OCI-LY3 (cell line): ENCODE measurements at regions not wholly inside any gene's neighbourhood (a gene's known extent, or its start where the extent isn't known, plus 50 kb on each side); places are given as distances from the start of the nearest gene placed in this dataset.
A peak's percentile ranks its signal among the peaks of the same experiment; 100 is the strongest.

Source experiments
- H2AFZ ChIP-seq: fragments of 200-600, 300-600 bp; shearing (Covaris generic); 2 replicates; pipeline ENCODE4 v1.6.0; 2014; ENCODE audit warnings: antibody characterized with exemption, low read depth, low read length
- H3K27ac ChIP-seq: fragments of 200-600, 300-600 bp; sonication (generic); 2 replicates; pipeline ENCODE4 v1.5.1; 2014; ENCODE audit warnings: mild to moderate bottlenecking, low read length, moderate library complexity, mixed read lengths
- H3K27me3 ChIP-seq: fragments of 200-600, 300-600 bp; sonication (generic); 2 replicates; pipeline ENCODE4 v1.6.1; 2014; ENCODE audit warnings: low read depth, low read length, mixed read lengths
- H3K36me3 ChIP-seq: fragments of 200-600, 300-600 bp; sonication (generic); replicated peaks from 2 replicates; pipeline ENCODE3; 2014; ENCODE audit warnings: low read depth, low read length, mixed read lengths
- H3K4me1 ChIP-seq: fragments of 300-600, 200-600 bp; sonication (generic); 2 replicates; pipeline ENCODE4 v1.6.1; 2014; ENCODE audit warnings: low read length, mixed read lengths
- H3K4me2 ChIP-seq: fragments of 200-600, 300-600 bp; sonication (generic); 2 replicates; pipeline ENCODE4 v1.6.1; 2014; ENCODE audit warnings: low read length, mixed read lengths
- H3K4me3 ChIP-seq: fragments of 300-600, 200-600 bp; sonication (generic); 2 replicates; pipeline ENCODE4 v1.5.1; 2014; ENCODE audit warnings: antibody characterized with exemption, mild to moderate bottlenecking, low read length, moderate library complexity
- H3K79me2 ChIP-seq: fragments of 300-600, 200-600 bp; shearing (Covaris generic); 2 replicates; pipeline ENCODE4 v1.6.1; 2014; ENCODE audit warnings: mild to moderate bottlenecking, low read length, mixed read lengths
- H3K9ac ChIP-seq: fragments of 300-600, 200-600 bp; shearing (Covaris generic); 2 replicates; pipeline ENCODE4 v1.6.0; 2014; ENCODE audit warnings: mild to moderate bottlenecking, low read length, moderate library complexity
- H3K9me3 ChIP-seq: fragments of 200-600, 300-600 bp; shearing (Covaris generic); 2 replicates; pipeline ENCODE4 v1.6.1; 2014; ENCODE audit warnings: low read length, mixed read lengths; ENCODE audit not compliant: insufficient read depth
- H4K20me1 ChIP-seq: fragments of 200-600, 300-600 bp; sonication (generic); 2 replicates; pipeline ENCODE4 v1.6.1; 2016; ENCODE audit warnings: low read length, mixed read lengths; ENCODE audit not compliant: insufficient read depth
- CTCF ChIP-seq: fragments of 200-600, 300-600 bp; sonication (generic); IDR thresholded peaks from 2 replicates; pipeline ENCODE4 v1.5.1; 2014; ENCODE audit warnings: antibody characterized with exemption, low read length, low read depth
- EZH2phosphoT487 ChIP-seq: fragments of 200-600 bp; shearing (Covaris generic); IDR thresholded peaks from 2 replicates; pipeline ENCODE4 v1.6.1; 2018; ENCODE audit warnings: antibody characterized with exemption, mixed run types, low read depth

- Histone ChIP-seq H3K4me3 (no peak overlapping the region), H2AFZ (no peak overlapping the region), H3K36me3 (no peaks in the 10 kb centered on the region), H4K20me1 (no peaks in the 10 kb centered on the region), H3K9me3 (no peaks in the 10 kb centered on the region), H3K4me1 (no peaks in the 10 kb centered on the region), H3K27me3 (peaks cover 7% of the 10 kb centered on the region; the same call in 1 of the 2 replicates), H3K79me2 (no peaks in the 10 kb centered on the region), H3K9ac (no peak overlapping the region), H3K27ac (no peak overlapping the region), H3K4me2 (no peak overlapping the region)
- TF ChIP-seq CTCF, result no peak
- no peak for TF ChIP-seq EZH2phosphoT487
Observed at GRCh38 chr14:80116157-80116556, 95.1 kb downstream of the DIO2 start.

- Histone ChIP-seq H3K27me3 (peaks cover 44% of the 10 kb centered on the region), H2AFZ (no peak overlapping the region), H3K79me2 (no peaks in the 10 kb centered on the region), H3K4me1 (peaks cover 12% of the 10 kb centered on the region), H3K9me3 (no peaks in the 10 kb centered on the region), H3K4me3 (no peak overlapping the region), H3K4me2 (no peak overlapping the region), H3K9ac (no peak overlapping the region), H3K36me3 (no peaks in the 10 kb centered on the region), H4K20me1 (no peaks in the 10 kb centered on the region), H3K27ac (no peak overlapping the region)
- TF ChIP-seq EZH2phosphoT487, result no peak
- TF ChIP-seq CTCF, result no peak
Observed at GRCh38 chr14:80110721-80111120, 100.6 kb downstream of the DIO2 start.

- H4K20me1 ChIP-seq, result no peaks in the 10 kb centered on the region
- H3K4me1 ChIP-seq, result peaks cover 17% of the 10 kb centered on the region
- no peak overlapping the region for H3K9ac ChIP-seq
- H2AFZ ChIP-seq, result no peak overlapping the region
- peak overlapping the region; percentile 31 for H3K4me2 ChIP-seq
- H3K4me3 ChIP-seq, result no peak overlapping the region
- no peaks in the 10 kb centered on the region for H3K79me2 ChIP-seq
- H3K36me3 ChIP-seq, result no peaks in the 10 kb centered on the region
- TF ChIP-seq EZH2phosphoT487, result no peak
- no peak for TF ChIP-seq CTCF
- H3K9me3 ChIP-seq, result no peaks in the 10 kb centered on the region
- peaks cover 41% of the 10 kb centered on the region for H3K27me3 ChIP-seq
- no peak overlapping the region for H3K27ac ChIP-seq
Observed at GRCh38 chr14:80109055-80109454, 102.2 kb downstream of the DIO2 start.

GRCh38 chr14:80108430-80108829, 102.9 kb downstream of the DIO2 start:
- H3K4me3 ChIP-seq, result no peak overlapping the region
- H3K79me2 ChIP-seq, result no peaks in the 10 kb centered on the region
- H3K4me2 ChIP-seq, result peak overlapping the region; percentile 31
- no peak overlapping the region for H3K9ac ChIP-seq
- H3K4me1 ChIP-seq, result peaks cover 17% of the 10 kb centered on the region
- H2AFZ ChIP-seq, result no peak overlapping the region
- no peaks in the 10 kb centered on the region for H3K36me3 ChIP-seq
- H3K27me3 ChIP-seq, result peaks cover 39% of the 10 kb centered on the region
- no peak for TF ChIP-seq EZH2phosphoT487
- no peak for TF ChIP-seq CTCF
- H3K9me3 ChIP-seq, result no peaks in the 10 kb centered on the region
- no peak overlapping the region for H3K27ac ChIP-seq
- no peaks in the 10 kb centered on the region for H4K20me1 ChIP-seq
